Vagina (tissue), 2 donors: ENCODE measurements at regions not wholly inside any gene's neighbourhood (a gene's known extent, or its start where the extent isn't known, plus 50 kb on each side); places are given as distances from the start of the nearest gene placed in this dataset.

ENCODE experiments used
- POLR2A ChIP-seq, 2 donors: fragments of 450-650 bp; IDR thresholded peaks; one replicate each; pipeline ENCODE4 v1.6.1; 2017; ENCODE audit warnings: antibody characterized with exemption in 2 of 2, mild to moderate bottlenecking in 2 of 2, moderate library complexity in 2 of 2
- POLR2AphosphoS5 ChIP-seq, 2 donors: sonication (generic); formaldehyde crosslinking; IDR thresholded peaks; one replicate each; pipeline ENCODE4 v1.9.0; 2017; ENCODE audit warnings: antibody characterized with exemption in 2 of 2, mild to moderate bottlenecking in 2 of 2, low read depth in 1 of 2; ENCODE audit not compliant: insufficient read depth in 1 of 2
- TF ChIP-seq, protein P1 (sequence below), 3 experiments: fragments of 450-650 bp in 2 of 3; fragments of 200-600 bp in 1 of 3; sonication (generic) in 1 of 3; IDR thresholded peaks; one replicate each; pipeline ENCODE4 v1.5.1; 2017 to 2019; ENCODE audit warnings: antibody characterized with exemption in 3 of 3, mild to moderate bottlenecking in 2 of 3, moderate library complexity in 2 of 3

DNA sequence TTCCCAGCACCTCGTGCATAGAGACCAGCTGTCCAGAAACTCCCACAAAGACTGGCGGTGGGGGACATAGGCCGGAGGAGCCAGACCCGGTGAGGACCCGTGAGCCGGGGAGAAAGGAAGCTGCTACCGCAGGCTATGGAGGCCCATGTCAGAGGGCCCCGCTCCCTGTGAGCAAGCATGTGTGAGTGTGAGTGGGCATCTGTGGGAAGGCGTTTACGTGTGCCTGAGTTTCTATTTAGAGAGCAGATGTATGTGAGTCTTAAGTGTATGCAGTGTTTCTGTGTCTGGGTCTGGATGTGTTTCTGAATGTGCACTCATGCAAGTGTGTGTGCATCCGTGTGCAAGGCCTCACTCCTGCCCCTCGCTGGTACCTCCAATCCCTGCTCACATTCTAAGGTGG is 187.8 kb upstream of the RAB6C start:
- TF ChIP-seq POLR2A (IDR thresholded peaks at IDR 0.05) (no peak), POLR2AphosphoS5 (IDR thresholded peaks at IDR 0.05; ENCODE audit: insufficient read depth in 1 of 2, low read depth in 1 of 2) (no peak)
- TF ChIP-seq, protein P1, sequence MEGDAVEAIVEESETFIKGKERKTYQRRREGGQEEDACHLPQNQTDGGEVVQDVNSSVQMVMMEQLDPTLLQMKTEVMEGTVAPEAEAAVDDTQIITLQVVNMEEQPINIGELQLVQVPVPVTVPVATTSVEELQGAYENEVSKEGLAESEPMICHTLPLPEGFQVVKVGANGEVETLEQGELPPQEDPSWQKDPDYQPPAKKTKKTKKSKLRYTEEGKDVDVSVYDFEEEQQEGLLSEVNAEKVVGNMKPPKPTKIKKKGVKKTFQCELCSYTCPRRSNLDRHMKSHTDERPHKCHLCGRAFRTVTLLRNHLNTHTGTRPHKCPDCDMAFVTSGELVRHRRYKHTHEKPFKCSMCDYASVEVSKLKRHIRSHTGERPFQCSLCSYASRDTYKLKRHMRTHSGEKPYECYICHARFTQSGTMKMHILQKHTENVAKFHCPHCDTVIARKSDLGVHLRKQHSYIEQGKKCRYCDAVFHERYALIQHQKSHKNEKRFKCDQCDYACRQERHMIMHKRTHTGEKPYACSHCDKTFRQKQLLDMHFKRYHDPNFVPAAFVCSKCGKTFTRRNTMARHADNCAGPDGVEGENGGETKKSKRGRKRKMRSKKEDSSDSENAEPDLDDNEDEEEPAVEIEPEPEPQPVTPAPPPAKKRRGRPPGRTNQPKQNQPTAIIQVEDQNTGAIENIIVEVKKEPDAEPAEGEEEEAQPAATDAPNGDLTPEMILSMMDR (IDR thresholded peaks at IDR 0.05), result no peak
